ENCODE measurements at regions not wholly inside any gene's neighbourhood (a gene's known extent, or its start where the extent isn't known, plus 50 kb on each side); places are given as distances from the start of the nearest gene placed in this dataset.

DNA sequence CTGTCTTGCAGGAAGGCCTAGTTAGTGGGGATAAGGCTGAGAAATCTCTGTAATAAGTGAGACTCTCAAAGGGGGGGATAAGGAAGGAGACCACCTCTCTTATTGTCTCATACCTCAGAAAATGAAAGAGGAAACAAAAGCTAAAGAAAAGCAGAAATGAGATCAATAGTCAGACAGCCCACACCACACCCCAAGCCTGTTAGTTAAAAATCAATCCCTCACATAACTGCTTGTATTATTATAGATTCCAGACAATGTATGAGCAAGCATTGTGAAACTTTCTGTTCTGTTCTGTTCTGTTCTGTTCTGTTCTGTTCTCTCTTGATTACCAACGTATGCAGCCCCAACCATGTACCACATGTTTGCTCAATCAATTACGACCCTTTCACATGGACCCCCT, 792.5 kb upstream of the TSPY4 start (continued):
- TF ChIP-seq, protein P1, sequence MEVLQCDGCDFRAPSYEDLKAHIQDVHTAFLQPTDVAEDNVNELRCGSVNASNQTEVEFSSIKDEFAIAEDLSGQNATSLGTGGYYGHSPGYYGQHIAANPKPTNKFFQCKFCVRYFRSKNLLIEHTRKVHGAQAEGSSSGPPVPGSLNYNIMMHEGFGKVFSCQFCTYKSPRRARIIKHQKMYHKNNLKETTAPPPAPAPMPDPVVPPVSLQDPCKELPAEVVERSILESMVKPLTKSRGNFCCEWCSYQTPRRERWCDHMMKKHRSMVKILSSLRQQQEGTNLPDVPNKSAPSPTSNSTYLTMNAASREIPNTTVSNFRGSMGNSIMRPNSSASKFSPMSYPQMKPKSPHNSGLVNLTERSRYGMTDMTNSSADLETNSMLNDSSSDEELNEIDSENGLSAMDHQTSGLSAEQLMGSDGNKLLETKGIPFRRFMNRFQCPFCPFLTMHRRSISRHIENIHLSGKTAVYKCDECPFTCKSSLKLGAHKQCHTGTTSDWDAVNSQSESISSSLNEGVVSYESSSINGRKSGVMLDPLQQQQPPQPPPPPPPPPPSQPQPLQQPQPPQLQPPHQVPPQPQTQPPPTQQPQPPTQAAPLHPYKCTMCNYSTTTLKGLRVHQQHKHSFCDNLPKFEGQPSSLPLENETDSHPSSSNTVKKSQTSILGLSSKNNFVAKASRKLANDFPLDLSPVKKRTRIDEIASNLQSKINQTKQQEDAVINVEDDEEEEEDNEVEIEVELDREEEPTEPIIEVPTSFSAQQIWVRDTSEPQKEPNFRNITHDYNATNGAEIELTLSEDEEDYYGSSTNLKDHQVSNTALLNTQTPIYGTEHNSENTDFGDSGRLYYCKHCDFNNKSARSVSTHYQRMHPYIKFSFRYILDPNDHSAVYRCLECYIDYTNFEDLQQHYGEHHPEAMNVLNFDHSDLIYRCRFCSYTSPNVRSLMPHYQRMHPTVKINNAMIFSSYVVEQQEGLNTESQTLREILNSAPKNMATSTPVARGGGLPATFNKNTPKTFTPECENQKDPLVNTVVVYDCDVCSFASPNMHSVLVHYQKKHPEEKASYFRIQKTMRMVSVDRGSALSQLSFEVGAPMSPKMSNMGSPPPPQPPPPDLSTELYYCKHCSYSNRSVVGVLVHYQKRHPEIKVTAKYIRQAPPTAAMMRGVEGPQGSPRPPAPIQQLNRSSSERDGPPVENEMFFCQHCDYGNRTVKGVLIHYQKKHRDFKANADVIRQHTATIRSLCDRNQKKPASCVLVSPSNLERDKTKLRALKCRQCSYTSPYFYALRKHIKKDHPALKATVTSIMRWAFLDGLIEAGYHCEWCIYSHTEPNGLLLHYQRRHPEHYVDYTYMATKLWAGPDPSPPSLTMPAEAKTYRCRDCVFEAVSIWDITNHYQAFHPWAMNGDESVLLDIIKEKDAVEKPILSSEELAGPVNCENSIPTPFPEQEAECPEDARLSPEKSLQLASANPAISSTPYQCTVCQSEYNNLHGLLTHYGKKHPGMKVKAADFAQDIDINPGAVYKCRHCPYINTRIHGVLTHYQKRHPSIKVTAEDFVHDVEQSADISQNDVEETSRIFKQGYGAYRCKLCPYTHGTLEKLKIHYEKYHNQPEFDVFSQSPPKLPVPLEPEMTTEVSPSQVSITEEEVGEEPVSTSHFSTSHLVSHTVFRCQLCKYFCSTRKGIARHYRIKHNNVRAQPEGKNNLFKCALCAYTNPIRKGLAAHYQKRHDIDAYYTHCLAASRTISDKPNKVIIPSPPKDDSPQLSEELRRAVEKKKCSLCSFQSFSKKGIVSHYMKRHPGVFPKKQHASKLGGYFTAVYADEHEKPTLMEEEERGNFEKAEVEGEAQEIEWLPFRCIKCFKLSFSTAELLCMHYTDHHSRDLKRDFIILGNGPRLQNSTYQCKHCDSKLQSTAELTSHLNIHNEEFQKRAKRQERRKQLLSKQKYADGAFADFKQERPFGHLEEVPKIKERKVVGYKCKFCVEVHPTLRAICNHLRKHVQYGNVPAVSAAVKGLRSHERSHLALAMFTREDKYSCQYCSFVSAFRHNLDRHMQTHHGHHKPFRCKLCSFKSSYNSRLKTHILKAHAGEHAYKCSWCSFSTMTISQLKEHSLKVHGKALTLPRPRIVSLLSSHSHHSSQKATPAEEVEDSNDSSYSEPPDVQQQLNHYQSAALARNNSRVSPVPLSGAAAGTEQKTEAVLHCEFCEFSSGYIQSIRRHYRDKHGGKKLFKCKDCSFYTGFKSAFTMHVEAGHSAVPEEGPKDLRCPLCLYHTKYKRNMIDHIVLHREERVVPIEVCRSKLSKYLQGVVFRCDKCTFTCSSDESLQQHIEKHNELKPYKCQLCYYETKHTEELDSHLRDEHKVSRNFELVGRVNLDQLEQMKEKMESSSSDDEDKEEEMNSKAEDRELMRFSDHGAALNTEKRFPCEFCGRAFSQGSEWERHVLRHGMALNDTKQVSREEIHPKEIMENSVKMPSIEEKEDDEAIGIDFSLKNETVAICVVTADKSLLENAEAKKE (CRISPR knock-in tag; IDR thresholded peaks at IDR 0.05): no peak
- TF ChIP-seq, protein P2, sequence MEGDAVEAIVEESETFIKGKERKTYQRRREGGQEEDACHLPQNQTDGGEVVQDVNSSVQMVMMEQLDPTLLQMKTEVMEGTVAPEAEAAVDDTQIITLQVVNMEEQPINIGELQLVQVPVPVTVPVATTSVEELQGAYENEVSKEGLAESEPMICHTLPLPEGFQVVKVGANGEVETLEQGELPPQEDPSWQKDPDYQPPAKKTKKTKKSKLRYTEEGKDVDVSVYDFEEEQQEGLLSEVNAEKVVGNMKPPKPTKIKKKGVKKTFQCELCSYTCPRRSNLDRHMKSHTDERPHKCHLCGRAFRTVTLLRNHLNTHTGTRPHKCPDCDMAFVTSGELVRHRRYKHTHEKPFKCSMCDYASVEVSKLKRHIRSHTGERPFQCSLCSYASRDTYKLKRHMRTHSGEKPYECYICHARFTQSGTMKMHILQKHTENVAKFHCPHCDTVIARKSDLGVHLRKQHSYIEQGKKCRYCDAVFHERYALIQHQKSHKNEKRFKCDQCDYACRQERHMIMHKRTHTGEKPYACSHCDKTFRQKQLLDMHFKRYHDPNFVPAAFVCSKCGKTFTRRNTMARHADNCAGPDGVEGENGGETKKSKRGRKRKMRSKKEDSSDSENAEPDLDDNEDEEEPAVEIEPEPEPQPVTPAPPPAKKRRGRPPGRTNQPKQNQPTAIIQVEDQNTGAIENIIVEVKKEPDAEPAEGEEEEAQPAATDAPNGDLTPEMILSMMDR (conservative IDR thresholded peaks at IDR 0.05; ENCODE audit: low read depth in 2 of 2): no peak
- no peak for TF ChIP-seq EZH2phosphoT487 (IDR thresholded peaks at IDR 0.05; ENCODE audit: unreplicated experiment)

DNA sequence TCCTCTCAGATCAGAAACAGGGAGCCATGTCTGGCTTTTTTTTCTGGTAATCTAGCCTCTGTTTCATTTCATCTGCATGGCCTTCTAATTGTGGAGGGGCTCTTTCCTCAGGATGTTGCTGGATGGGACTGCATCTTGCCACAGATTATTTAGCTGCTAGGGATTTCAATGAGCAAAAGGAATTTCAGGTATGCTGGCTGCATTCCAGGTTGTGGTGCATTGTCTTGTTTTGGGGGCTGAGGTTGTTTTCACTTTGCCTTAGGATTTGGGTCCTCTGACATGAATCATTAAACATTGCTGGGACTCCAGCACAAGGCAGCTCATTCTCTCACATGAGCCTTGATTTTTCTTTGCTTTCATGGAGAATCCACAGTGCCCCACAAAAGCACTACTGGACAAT, 789.3 kb upstream of the TSPY4 start:
- H3K4me1 ChIP-seq (ENCODE audit: insufficient read depth): no peaks in the 10 kb centered on the region; the same call in 1 of the 2 replicates
- H3K79me2 ChIP-seq (replicated peaks; ENCODE audit: insufficient read depth): no peaks in the 10 kb centered on the region
- H3K27ac ChIP-seq (ENCODE audit: low read depth): no peak overlapping the region
- DNase-seq (ENCODE audit: low spot score) (peak; percentile 43), ATAC-seq (no peak)
- no peak overlapping the region for H3K27ac Mint-ChIP-seq
- H3F3A ChIP-seq (replicated peaks; ENCODE audit: low read depth): no peaks in the 10 kb centered on the region
- no peak overlapping the region for H3K4me3 ChIP-seq
- no peaks in the 10 kb centered on the region; the same call in 1 of the 2 replicates for H3K9me2 ChIP-seq (ENCODE audit: insufficient read depth)
- no peak overlapping the region for H3K4me3 Mint-ChIP-seq
- H3K36me3 ChIP-seq (ENCODE audit: insufficient read depth): no peaks in the 10 kb centered on the region
- no peaks in the 10 kb centered on the region for H3K4me1 Mint-ChIP-seq
- no peak overlapping the region for H2AFZ ChIP-seq
- peaks cover 1% of the 10 kb centered on the region for H3K27me3 Mint-ChIP-seq (ENCODE audit: insufficient read depth, low read depth, poor library complexity)
- H3K4me2 ChIP-seq: no peak overlapping the region
- H3K9me3 Mint-ChIP-seq: peaks cover 78% of the 10 kb centered on the region
- H4K20me1 ChIP-seq (replicated peaks; ENCODE audit: insufficient read depth): no peaks in the 10 kb centered on the region
- H3K27me3 ChIP-seq (ENCODE audit: insufficient read depth): no peaks in the 10 kb centered on the region
- H3K36me3 Mint-ChIP-seq (ENCODE audit: low read depth): no peaks in the 10 kb centered on the region
- no peak for TF ChIP-seq CREB1 (CRISPR knock-in tag; IDR thresholded peaks at IDR 0.05; ENCODE audit: low read depth)
- TF ChIP-seq, protein P2 (conservative IDR thresholded peaks at IDR 0.05; ENCODE audit: low read depth in 2 of 2): no peak
- no peak for TF ChIP-seq POLR2AphosphoS5 (IDR thresholded peaks at IDR 0.05; ENCODE audit: low read depth)
- no peak for TF ChIP-seq NANOG (IDR thresholded peaks at IDR 0.05; ENCODE audit: borderline replicate concordance)
